GM21526 (cell line): ENCODE measurements at regions not wholly inside any gene's neighbourhood (a gene's known extent, or its start where the extent isn't known, plus 50 kb on each side); places are given as distances from the start of the nearest gene placed in this dataset.
A peak's percentile ranks its signal among the peaks of the same experiment; 100 is the strongest.
"Not testable (repeated sequence)": the region's sequence is repeated elsewhere in the genome, so short reads cannot be mapped to it uniquely, and the experiment has no call there.

Experiments used
- ATAC-seq: cut with Tn5 transposase; IDR thresholded peaks from one replicate; pipeline ENCODE4 v1.9.1; 2021; ENCODE audit warnings: moderate library complexity; ENCODE audit not compliant: unreplicated experiment, low FRiP score

- no peak for ATAC-seq
These were observed 188.3 kb downstream of the MIB1 start for GRCh38 chr18:21928925-21929324.

GRCh38 chr18:21930177-21930576 is 189.6 kb downstream of the MIB1 start:
- ATAC-seq, result no peak

- no peak for ATAC-seq
These were observed 193.6 kb downstream of the MIB1 start for GRCh38 chr18:21933931-21934765.

- no peak for ATAC-seq
These were observed 194.1 kb downstream of the MIB1 start for GRCh38 chr18:21934766-21935015.

GRCh38 chr18:21943456-21943855 is 202.9 kb downstream of the MIB1 start:
- ATAC-seq, result no peak

GRCh38 chr18:21949326-21950015 is 208.9 kb downstream of the MIB1 start:
- ATAC-seq, result no peak

- ATAC-seq, result peak; percentile 95
These were observed 213.4 kb upstream of the GATA6 start for GRCh38 chr18:21955757-21956652.

GRCh38 chr18:21958263-21958662 is 211.1 kb upstream of the GATA6 start:
- ATAC-seq, result no peak

GRCh38 chr18:21958707-21959450 is 210.5 kb upstream of the GATA6 start:
- no peak for ATAC-seq

- ATAC-seq, result no peak
These were observed 209.2 kb upstream of the GATA6 start for GRCh38 chr18:21960189-21960588.

- no peak for ATAC-seq
These were observed 206.1 kb upstream of the GATA6 start for GRCh38 chr18:21963336-21963735.

- ATAC-seq, result no peak
These were observed 201.1 kb upstream of the GATA6 start for GRCh38 chr18:21968338-21968737.

GRCh38 chr18:21972281-21972680 is 197.1 kb upstream of the GATA6 start:
- ATAC-seq, result no peak

GRCh38 chr18:21975954-21976353 is 193.4 kb upstream of the GATA6 start:
- not testable (repeated sequence) for ATAC-seq

- no peak for ATAC-seq
These were observed 190.7 kb upstream of the GATA6 start for GRCh38 chr18:21978546-21979170.

- ATAC-seq, result no peak
These were observed 190.2 kb upstream of the GATA6 start for GRCh38 chr18:21979171-21979560.

GRCh38 chr18:21979759-21980158 is 189.6 kb upstream of the GATA6 start:
- no peak for ATAC-seq

GRCh38 chr18:21980744-21981143 is 188.6 kb upstream of the GATA6 start:
- ATAC-seq, result no peak

- ATAC-seq, result not testable (repeated sequence)
These were observed 187.9 kb upstream of the GATA6 start for GRCh38 chr18:21981489-21981888.

GRCh38 chr18:21991081-21991534 is 178.3 kb upstream of the GATA6 start:
- no peak for ATAC-seq
